Endothelial cell of umbilical vein (primary cell): ENCODE measurements at regions not wholly inside any gene's neighbourhood (a gene's known extent, or its start where the extent isn't known, plus 50 kb on each side); places are given as distances from the start of the nearest gene placed in this dataset.

Experiments
- BruUV-seq: library from RNA; stranded (reverse); fragments of 400-500 nt; replicated peaks from 2 replicates; lab custom pipeline; 2021; lab: Mats Ljungman, UMichigan
- CTCF ChIA-PET: fragments of 300-600, 350-600 bp; sonication (Branson Sonifier 250); formaldehyde crosslinking; loops from one replicate; lab custom pipeline; 2021; ENCODE audit warnings: antibody characterized with exemption, inconsistent platforms; lab: Charles Lee
- POLR2A ChIA-PET: fragments of 300-600, 350-600 bp; sonication (Branson Sonifier 250); formaldehyde crosslinking; loops from one replicate; lab custom pipeline; 2021; ENCODE audit warnings: antibody characterized with exemption, inconsistent platforms; lab: Charles Lee
- DNase-seq: peaks from one replicate; pipeline ENCODE4 v3.0.0-alpha.2; 2011; ENCODE audit warnings: low read depth, low spot score
- FAIRE-seq: peaks from 2 replicates; lab custom pipeline; 2011; peaks lifted over from hg19 to GRCh38; lab: Jason Lieb, UNC
- H2AFZ ChIP-seq: 2 replicates; pipeline ENCODE4 v1.6.0; 2012; ENCODE audit warnings: low read depth, low read length, control low read depth, inconsistent platforms
- H3K27ac ChIP-seq: 2 replicates; pipeline ENCODE4 v1.5.1; 2011; ENCODE audit warnings: low read depth, mild to moderate bottlenecking, control low read depth, low read length, moderate library complexity; ENCODE audit not compliant: insufficient read depth
- H3K27me3 ChIP-seq, 2 experiments: 2 replicates each; pipeline versions ENCODE4 v1.6.0 to v1.6.1; 2011; ENCODE audit warnings: low read length in 2 of 2, mixed read lengths in 1 of 2; ENCODE audit not compliant: control insufficient read depth in 2 of 2, insufficient read depth in 2 of 2
- H3K36me3 ChIP-seq, 2 experiments: 2 replicates in 1 of 2; 3 replicates in 1 of 2; pipeline ENCODE4 v1.5.1; 2011; ENCODE audit warnings: low read length in 2 of 2, mild to moderate bottlenecking in 1 of 2, moderate library complexity in 1 of 2; ENCODE audit not compliant: control insufficient read depth in 2 of 2, insufficient read depth in 2 of 2; ENCODE audit errors: extremely low read depth in 1 of 2
- H3K4me1 ChIP-seq: 3 replicates; pipeline ENCODE4 v1.5.1; 2011; ENCODE audit warnings: mild to moderate bottlenecking, low read length; ENCODE audit not compliant: control insufficient read depth, insufficient read depth; ENCODE audit errors: extremely low read depth
- H3K4me2 ChIP-seq: 2 replicates; pipeline ENCODE4 v1.6.1; 2011; ENCODE audit warnings: low read length, control low read depth, mixed read lengths; ENCODE audit not compliant: insufficient read depth
- H3K4me3 ChIP-seq, 3 experiments: fragments of 200-600 bp in 1 of 3; sonication (generic), shearing (Covaris generic) in 1 of 3; replicated peaks in 1 of 3; 2 replicates each; pipeline ENCODE4 v1.5.1; 2011 to 2016; ENCODE audit warnings: control low read depth in 3 of 3, low read length in 3 of 3, mild to moderate bottlenecking in 2 of 3, inconsistent platforms in 1 of 3, low read depth in 1 of 3, moderate library complexity in 1 of 3; ENCODE audit not compliant: insufficient read depth in 1 of 3
- H3K79me2 ChIP-seq: 2 replicates; pipeline ENCODE4 v1.6.0; 2012; ENCODE audit warnings: low read length, inconsistent platforms; ENCODE audit not compliant: control insufficient read depth, insufficient read depth
- H3K9ac ChIP-seq: replicated peaks from 2 replicates; pipeline ENCODE3; 2011; ENCODE audit warnings: low read length, control low read depth; ENCODE audit not compliant: insufficient read depth; ENCODE audit errors: extremely low read depth
- H3K9me1 ChIP-seq: replicated peaks from 3 replicates; pipeline ENCODE4 v1.6.0; 2011; ENCODE audit warnings: mild to moderate bottlenecking, low read length; ENCODE audit not compliant: control insufficient read depth, insufficient read depth; ENCODE audit errors: extremely low read depth
- H3K9me3 ChIP-seq: replicated peaks from 2 replicates; pipeline ENCODE4 v1.5.1; 2012; ENCODE audit warnings: low read length, inconsistent platforms; ENCODE audit not compliant: control insufficient read depth, insufficient read depth
- H4K20me1 ChIP-seq: replicated peaks from 2 replicates; pipeline ENCODE3; 2011; ENCODE audit warnings: mild to moderate bottlenecking, low read length; ENCODE audit not compliant: control insufficient read depth, insufficient read depth; ENCODE audit errors: extremely low read depth
- EZH2 ChIP-seq: IDR thresholded peaks from 2 replicates; pipeline ENCODE4 v1.6.1; 2012; ENCODE audit warnings: borderline replicate concordance, low read depth, mild to moderate bottlenecking, moderate library complexity, low read length, inconsistent platforms; ENCODE audit not compliant: severe bottlenecking
- FOS ChIP-seq: IDR thresholded peaks from 2 replicates; pipeline ENCODE4 v1.6.1; 2011; ENCODE audit warnings: mild to moderate bottlenecking, low read length, moderate library complexity, borderline replicate concordance; ENCODE audit not compliant: insufficient read depth
- GATA2 ChIP-seq: IDR thresholded peaks from 2 replicates; pipeline ENCODE4 v1.7.0; 2011; ENCODE audit warnings: low read depth, mild to moderate bottlenecking, moderate library complexity, mixed read lengths, low read length; ENCODE audit not compliant: insufficient read length, insufficient read depth
- JUN ChIP-seq: IDR thresholded peaks from 2 replicates; pipeline ENCODE4 v1.6.1; 2011; ENCODE audit warnings: borderline replicate concordance, low read depth; ENCODE audit not compliant: insufficient read length, insufficient read depth
- MYC ChIP-seq: IDR thresholded peaks from one replicate; pipeline ENCODE4 v1.6.1; 2011; ENCODE audit warnings: mild to moderate bottlenecking, low read depth, low read length
- POLR2A ChIP-seq: IDR thresholded peaks from 2 replicates; pipeline ENCODE4 v1.6.1; 2012; ENCODE audit warnings: low read depth, mild to moderate bottlenecking, control low read depth, low read length
- POLR2AphosphoS5 ChIP-seq: IDR thresholded peaks from 2 replicates; pipeline ENCODE4 v1.6.1; 2012; ENCODE audit warnings: low read depth, mild to moderate bottlenecking, control low read depth, low read length, moderate library complexity; ENCODE audit not compliant: insufficient read depth
- dilution Hi-C: fragments of 300-500 bp; cut with MboI; formaldehyde crosslinking; loops from one replicate; pipeline ENCODE4 v1.15.0; 2019; ENCODE audit warnings: low sequenced_read_pairs; ENCODE audit not compliant: extremely low pct_ligation_motif_present
- intact Hi-C: fragments of 100-400 bp; cut with micrococcal nuclease; formaldehyde crosslinking; loops from one replicate; pipeline ENCODE4 v1.10.0; 2022
- TF ChIP-seq, protein P1 (sequence below): IDR thresholded peaks from 2 replicates; pipeline ENCODE4 v1.6.1; 2011; ENCODE audit not compliant: insufficient read depth, insufficient read length
- TF ChIP-seq, protein P2 (sequence below), 2 donors: IDR thresholded peaks; 1 replicate in 1 of 2; 2 replicates in 1 of 2; pipeline ENCODE4 v1.5.1; 2011; ENCODE audit warnings: low read length in 2 of 2, mild to moderate bottlenecking in 2 of 2, moderate library complexity in 2 of 2, control low read depth in 1 of 2, inconsistent platforms in 1 of 2, low read depth in 1 of 2; ENCODE audit not compliant: insufficient read depth in 1 of 2; ENCODE audit errors: extremely low read depth in 1 of 2

DNA sequence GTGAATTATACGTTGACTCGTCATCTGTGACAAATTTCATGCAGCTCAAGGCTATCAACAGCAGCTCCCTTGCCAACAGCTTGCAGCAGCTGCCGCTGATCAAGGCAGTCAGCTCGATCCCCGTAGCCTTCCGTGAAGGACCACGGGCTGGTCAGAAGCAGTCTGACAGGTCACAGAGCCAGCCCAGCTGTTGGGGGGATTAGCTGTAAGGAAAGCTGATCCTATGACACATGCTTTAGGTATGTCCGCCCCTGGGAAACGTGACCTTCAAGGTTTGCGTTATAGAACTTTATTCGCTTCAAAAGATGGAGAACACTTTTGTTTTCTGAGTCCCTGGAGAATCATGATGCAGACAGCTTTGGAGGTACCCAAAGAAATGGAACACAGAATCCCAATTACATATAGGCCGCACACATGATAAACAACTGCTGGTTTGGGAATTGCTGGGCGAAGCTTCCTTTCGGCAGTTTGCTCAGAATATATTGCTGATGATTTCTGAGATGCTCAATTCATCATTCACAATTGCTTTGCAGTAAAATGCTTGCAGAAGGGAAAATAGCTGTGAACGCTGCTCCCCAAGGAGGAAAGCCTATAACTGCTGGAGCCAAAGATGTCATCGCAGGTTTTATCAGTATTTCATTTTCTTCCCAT, 62.6 kb upstream of the USP29 start:
- CTCF ChIA-PET, result no interaction called here
- POLR2A ChIA-PET, result no interaction called here
- H3K4me1 ChIP-seq, result no peaks in the 10 kb centered on the region
- dilution Hi-C loops (no loop called here), intact Hi-C loops (no loop called here)
- no peak overlapping the region for H3K9ac ChIP-seq
- BruUV-seq, result no TSS peak
- no peak overlapping the region for H2AFZ ChIP-seq
- no peak for TF ChIP-seq FOS
- TF ChIP-seq EZH2, result no peak
- H3K9me1 ChIP-seq, result no peaks in the 10 kb centered on the region
- no peaks in the 10 kb centered on the region for H4K20me1 ChIP-seq
- no peak for FAIRE-seq
- H3K36me3 ChIP-seq, result no peaks in the 10 kb centered on the region
- H3K27me3 ChIP-seq, result no peaks in the 10 kb centered on the region
- DNase-seq, result no peak
- no peaks in the 10 kb centered on the region for H3K79me2 ChIP-seq
- H3K4me2 ChIP-seq, result no peak overlapping the region
- H3K9me3 ChIP-seq, result peaks cover 2% of the 10 kb centered on the region
- H3K4me3 ChIP-seq, result no peak overlapping the region
- H3K27ac ChIP-seq, result no peak overlapping the region

DNA sequence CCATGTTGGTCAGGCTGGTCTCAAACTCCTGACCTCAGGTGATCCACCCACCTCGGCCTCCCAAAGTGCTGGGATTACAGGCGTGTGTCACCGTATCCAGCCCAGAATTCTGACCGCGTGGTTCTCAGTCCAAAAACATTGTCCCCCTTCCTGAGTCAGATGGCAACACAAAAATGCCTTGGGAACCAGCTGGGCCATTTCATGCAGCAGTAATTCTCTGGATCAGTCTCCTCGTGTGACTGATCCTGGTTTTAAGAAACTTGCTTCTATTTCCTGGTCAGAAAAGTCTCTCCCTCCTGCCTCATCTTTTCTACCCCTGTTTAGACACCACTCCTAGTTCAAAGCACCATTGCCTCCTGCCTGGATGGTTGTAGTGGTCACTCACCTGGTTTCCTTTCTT, 60.9 kb upstream of the USP29 start:
- POLR2A ChIA-PET, result no interaction called here

More for the DNA sequence above, 60.9 kb upstream of the USP29 start:
- H3K4me1 ChIP-seq, result no peaks in the 10 kb centered on the region
- intact Hi-C loops, result no loop called here
- peaks cover 4% of the 10 kb centered on the region for H3K9me3 ChIP-seq
- H3K4me2 ChIP-seq, result no peak overlapping the region
- H3K4me3 ChIP-seq, result no peak overlapping the region
- TF ChIP-seq POLR2A (no peak), GATA2 (no peak), EZH2 (no peak), JUN (no peak), MYC (no peak), POLR2AphosphoS5 (no peak), FOS (no peak)
- TF ChIP-seq, protein P1, sequence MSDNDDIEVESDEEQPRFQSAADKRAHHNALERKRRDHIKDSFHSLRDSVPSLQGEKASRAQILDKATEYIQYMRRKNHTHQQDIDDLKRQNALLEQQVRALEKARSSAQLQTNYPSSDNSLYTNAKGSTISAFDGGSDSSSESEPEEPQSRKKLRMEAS, result no peak
- TF ChIP-seq, protein P2, sequence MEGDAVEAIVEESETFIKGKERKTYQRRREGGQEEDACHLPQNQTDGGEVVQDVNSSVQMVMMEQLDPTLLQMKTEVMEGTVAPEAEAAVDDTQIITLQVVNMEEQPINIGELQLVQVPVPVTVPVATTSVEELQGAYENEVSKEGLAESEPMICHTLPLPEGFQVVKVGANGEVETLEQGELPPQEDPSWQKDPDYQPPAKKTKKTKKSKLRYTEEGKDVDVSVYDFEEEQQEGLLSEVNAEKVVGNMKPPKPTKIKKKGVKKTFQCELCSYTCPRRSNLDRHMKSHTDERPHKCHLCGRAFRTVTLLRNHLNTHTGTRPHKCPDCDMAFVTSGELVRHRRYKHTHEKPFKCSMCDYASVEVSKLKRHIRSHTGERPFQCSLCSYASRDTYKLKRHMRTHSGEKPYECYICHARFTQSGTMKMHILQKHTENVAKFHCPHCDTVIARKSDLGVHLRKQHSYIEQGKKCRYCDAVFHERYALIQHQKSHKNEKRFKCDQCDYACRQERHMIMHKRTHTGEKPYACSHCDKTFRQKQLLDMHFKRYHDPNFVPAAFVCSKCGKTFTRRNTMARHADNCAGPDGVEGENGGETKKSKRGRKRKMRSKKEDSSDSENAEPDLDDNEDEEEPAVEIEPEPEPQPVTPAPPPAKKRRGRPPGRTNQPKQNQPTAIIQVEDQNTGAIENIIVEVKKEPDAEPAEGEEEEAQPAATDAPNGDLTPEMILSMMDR (IDR thresholded peaks at IDR 0.05; ENCODE audit: extremely low read depth in 1 of 2, insufficient read depth in 1 of 2, low read depth in 1 of 2, low read length in 2 of 2), result no peak
- no peak overlapping the region for H3K27ac ChIP-seq
- dilution Hi-C loops, result no loop called here
- no peaks in the 10 kb centered on the region for H3K36me3 ChIP-seq
- no peak overlapping the region for H3K9ac ChIP-seq
- H2AFZ ChIP-seq, result no peak overlapping the region
- CTCF ChIA-PET, result no interaction called here
- H4K20me1 ChIP-seq, result no peaks in the 10 kb centered on the region
- no TSS peak for BruUV-seq
- DNase-seq (no peak), FAIRE-seq (no peak)
- no peaks in the 10 kb centered on the region for H3K9me1 ChIP-seq
- no peaks in the 10 kb centered on the region for H3K27me3 ChIP-seq
- no peaks in the 10 kb centered on the region for H3K79me2 ChIP-seq
